UCSD-AML1 (cell line): ENCODE measurements at regions not wholly inside any gene's neighbourhood (a gene's known extent, or its start where the extent isn't known, plus 50 kb on each side); places are given as distances from the start of the nearest gene placed in this dataset.

ENCODE experiments used
- DNase-seq: peaks from one replicate; lab custom pipeline; 2025; ENCODE audit not compliant: unreplicated experiment; lab: John Stamatoyannopoulos, UW

DNA sequence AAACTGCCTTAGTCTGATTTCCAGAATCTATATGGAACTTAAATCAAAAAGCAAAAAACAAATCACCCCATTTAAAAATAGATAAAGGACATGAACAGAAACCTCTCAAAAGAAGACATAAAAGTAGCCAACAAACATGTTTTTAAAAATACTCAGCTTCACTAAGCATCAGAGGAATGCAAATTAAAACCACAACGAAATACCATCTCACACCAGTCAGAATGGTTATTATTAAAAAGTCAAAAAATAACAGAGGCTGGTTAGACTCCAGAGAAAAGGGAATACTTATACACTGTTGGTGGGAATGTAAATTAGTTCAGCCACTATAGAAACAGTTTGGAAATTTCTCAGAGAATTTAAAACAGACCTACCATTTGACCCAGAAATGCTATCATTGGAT, 367.9 kb downstream of the ZIC4 start:
- no peak for DNase-seq

DNA sequence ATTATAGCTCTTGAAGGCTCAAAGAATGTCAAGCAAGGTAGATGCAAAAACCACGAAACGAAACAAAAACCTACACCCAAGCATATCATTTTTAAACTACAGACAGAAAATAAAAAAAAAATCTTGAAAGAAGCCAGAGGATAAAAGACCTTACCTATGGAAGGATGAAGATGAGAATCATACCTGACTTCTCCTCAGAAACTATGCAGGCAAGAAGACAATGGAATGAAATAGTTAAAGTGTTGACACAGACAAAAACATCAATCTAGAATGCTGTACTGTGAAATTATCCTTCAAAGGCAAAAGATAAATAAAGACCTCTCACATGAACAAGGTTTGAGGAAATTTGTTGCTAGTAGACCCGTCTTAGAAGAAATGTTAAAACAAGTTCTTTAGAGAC, 372.0 kb downstream of the ZIC4 start:
- no peak for DNase-seq

DNA sequence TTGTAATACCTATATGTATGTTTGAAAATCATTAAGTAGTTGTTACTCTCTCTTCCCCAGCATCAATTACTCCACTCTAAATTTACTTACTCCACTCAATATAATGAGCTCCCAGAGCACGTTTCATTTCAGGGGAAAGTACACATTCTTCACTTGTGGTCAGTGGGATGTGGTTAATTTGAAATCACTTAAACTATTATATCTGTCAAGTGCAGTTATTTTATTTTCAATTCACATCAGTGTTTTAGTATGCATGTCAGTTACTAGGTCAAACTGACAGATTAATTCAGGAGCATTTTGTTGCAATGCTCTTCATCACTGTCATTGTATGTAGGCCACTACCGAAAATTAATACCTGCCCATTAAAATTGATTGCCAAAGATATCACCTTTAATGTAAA, 376.1 kb downstream of the ZIC4 start:
- DNase-seq: no peak

DNA sequence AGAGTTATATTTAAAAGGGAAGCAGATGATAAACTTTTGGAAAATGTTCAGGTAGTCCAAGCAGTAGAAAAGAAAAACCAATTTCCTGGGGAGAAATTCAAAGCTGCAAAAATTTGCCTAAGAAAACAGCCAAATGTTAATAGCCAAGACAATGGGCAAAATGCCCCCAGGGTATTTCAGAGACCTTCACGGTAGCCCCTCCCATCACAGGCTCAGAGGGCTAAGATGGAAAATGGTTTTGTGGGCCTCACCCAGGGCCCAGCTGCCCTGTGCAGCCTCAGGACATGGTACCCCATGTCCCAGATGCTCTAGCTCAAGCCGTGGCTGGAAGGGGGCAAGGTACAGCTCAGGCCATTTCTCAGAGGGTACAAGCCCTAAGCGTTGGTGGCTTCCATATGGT, 391.0 kb downstream of the ZIC4 start:
- no peak for DNase-seq

DNA sequence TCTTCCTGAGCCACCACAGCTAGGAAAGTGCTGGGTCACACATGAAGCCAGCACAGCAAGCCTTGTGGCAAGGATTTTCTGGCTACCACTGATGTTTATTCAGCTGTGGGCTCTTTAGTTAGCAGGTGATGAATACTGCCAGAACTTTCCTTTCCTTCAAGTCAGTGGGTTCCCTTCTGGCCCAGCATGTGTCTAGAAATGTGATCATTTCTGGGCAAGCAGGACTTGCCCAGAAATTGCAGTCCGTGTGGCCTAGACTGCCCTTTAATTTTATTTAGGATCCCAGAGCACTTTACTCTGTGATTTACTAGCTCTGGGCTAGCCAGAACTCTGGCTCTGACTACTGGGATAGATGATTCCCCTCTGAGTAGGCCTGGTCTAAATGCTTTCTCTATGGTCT, 397.5 kb downstream of the ZIC4 start:
- no peak for DNase-seq

DNA sequence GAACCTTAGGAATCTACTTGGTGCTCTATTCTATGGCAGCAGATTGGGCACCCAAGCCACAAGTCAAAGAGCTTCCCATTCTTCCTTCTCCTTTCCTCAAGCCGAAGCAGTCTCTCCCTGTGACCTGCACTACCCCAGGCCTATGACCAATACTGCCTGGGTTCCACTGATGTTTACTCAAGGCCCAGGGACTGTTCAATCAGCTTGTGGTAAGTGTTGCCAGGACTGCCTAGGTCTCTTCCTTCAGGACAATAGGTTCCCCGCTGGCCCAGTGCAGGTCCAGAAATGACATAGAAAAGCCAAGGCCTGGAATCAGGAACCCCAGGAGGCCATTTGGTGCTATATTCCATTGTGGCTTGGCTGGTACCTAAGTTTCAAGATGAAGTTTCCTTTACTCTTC, 397.9 kb downstream of the ZIC4 start:
- no peak for DNase-seq

DNA sequence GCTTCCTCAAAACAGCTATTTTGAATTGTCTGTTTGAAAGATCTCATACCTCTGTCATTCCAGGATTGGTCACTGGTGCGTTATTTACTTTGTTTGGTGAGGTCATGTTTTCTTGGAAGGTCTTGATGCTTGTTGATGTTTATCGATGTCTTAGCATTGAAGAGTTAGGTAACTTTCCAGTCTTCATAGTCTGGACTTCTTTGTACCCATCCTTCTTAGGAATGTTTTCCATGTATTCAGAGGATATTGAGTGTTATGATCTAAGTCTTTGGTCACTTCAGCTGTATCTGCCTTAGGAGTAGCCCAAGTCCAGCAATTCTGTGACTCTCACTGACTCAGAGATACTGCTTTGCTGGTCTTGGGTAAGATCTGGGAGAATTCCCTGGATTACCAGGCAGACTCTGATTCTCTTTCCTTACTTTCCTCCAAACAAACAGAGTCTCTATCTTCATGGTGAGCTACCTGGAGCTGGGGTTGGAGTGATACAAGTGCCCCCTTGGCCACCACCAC, 398.6 kb downstream of the ZIC4 start:
- no peak for DNase-seq

DNA sequence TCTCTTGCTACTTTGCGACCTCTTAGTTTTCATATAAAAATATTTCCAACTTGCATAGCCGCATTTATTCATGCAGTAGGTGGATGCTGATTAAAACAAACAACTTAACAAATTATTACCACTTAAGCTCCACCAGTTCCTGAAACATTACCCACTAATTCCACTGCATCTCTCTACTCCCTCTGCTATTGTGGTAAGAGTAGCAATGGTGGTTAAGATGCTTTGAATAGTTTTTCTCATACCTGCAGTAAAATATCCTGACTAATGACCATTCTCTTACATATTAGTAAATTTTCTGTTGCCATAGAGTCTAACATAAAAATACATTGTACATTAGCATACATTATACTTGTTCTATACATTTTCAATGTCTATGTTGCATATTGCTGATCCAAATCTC, 397.6 kb upstream of the PLSCR5 start:
- no peak for DNase-seq

DNA sequence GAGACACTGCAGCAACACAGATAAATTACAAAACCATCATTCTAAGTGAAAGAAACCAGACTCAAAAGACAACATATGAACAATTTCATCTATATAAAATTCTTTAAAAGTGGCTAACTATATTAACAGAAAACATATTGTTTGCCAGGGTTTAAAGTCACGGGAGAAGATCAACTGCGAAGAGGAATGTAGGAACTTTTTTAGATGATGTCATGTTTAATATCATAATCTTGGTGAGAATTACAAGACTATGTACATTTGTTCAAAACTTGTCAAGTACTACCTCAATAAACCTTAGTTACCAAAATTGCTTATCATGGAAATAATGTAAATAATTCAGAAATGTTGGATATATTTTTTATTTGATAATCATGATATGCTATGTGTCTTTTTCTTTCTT, 395.1 kb upstream of the PLSCR5 start:
- no peak for DNase-seq

DNA sequence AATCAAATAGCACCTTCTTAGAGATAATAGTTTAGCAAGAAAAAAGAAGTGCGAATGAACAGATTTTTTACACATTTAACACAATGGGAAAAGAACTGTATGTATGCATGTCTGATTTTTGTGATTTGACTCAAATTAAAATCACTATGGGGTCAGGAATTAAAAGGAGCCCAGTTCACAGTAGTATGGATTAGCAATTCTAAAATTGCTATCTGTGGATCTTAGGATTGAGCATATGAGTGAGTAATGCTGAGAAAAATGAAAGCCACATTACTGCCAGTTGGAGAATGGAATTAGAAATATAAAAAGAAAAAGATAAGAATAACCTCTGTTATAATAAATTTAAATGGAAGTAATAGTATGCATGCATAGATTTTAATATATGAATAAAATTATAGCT, 386.8 kb upstream of the PLSCR5 start:
- no peak for DNase-seq

DNA sequence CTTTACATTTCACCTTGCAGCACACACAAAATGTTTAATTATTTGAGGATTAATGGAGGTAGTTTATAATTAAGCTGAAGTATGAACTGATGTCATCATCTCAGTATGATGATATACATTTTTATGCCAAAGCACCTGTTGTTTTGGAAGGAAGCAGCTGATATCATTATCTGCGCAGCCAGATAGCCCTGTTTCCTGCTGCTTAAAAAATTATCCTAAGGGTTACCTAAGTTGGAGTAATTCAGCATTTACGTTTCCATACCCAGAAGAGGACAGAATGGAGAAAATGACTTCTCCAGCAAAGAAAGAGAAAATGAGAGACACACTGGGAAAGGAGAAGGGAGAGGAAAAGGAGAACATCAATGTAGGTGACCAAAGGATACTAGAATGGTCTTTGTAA, 370.3 kb upstream of the PLSCR5 start:
- no peak for DNase-seq

DNA sequence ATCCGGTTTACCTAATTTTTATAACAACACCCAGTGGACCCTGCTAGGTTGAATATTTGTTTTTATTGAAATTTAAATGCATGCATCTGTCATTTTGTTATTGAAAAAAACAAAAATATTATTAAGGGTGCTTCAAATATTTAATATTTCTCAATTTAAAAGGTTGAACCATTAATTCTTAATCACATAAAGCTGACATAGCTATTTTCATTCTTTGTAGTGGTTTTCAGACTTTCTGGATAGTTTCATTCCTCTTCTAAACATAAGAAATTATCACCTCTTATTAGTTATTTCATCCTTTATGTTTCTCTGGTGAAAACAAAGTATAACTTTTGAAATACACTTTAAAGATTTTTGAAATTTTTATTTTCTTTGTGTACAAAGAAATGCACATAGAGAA, 369.9 kb upstream of the PLSCR5 start:
- DNase-seq: no peak

DNA sequence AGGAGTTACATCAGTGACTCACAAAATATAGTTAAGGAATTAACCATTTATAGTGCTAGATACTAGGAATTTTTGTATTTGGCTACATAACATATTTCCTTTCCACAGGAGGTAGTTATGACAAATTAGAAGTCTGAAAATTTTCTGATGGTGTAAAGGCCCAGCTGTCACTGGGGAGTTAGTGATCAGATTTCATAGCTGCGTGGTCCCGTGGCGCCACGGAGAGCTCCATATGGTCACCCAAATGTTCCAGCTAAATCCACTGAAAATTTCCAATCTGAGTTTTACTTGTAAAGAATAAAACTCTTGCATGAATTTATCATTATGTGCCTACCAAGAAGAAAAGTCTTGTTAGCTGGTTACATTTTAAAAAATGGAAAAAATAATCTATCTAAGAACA, 368.9 kb upstream of the PLSCR5 start:
- DNase-seq: no peak

DNA sequence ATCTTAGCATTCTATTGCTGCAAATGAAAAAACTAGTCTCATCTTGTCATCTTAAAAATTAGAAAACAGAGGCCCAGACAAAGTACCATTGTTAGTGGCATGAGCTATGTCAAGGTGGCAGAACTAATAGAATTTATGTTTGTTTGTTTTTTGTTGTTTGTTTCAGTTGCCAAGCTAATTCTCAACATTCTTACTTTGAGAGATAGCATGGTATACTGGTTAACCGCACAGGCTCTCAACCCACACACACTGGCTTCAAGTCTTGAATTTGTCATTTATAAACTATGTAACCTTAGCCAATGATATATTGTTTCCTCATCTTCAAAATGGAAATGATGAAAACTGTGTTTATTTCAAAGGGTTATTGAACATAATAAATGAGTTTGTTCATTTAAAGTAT, 367.6 kb upstream of the PLSCR5 start:
- no peak for DNase-seq

DNA sequence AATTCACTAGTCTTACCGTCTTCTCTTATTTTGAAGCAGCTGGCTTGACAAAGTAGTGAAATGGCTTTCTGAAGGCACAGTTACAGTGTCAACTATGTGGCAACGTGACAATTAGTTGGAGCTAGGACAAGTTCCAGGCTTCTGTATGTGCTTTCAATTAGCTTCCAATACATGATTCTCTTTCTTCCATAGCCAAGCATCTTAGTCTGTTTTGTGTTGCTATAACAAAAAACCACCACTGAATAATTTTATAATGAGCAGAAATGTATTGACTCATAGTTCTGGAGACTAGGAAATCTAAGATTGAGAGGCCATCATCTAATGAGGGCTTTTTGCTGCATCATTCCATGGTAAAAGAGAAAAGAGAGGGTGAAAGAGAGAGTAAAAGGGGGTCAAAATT, 365.1 kb upstream of the PLSCR5 start:
- DNase-seq: no peak

DNA sequence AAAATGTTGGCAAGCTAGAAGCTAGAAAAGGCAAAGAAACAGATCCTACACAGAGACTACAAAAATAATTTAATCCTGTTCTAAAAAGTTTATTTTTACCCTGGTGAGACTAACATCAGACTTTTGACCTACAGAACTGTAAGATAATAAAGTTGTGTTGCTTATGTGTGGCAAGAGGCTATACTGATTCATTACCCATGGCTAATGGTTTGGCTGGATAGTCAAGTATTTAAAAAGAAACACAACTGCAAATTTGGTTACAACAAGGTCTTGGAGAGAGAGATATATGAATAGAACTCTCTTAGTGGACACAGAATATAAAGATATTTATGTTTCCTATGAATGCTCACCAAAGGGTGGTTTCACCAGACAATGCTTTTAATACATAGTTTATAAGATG, 364.2 kb upstream of the PLSCR5 start:
- no peak for DNase-seq

DNA sequence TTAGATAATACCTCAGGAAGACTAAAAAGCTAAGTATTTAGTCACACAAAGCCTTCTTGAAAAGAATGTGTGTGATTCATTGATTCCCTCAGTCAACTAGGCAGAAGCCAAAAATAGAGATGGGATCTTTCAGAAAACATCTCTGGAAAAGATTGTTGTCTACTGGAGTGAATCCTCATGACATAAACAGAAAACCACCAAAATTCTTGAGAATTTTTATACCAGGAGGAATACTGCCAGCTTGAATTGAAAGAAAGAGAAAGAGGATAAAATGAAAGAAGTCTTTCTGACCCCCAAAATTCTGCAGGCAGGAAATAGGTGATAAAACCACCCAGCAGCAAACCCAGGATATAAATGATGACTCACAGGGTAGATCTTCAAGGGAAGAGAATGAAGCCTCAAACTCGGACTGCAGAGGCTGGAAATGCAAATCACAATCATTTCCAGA, 363.1 kb upstream of the PLSCR5 start:
- DNase-seq: no peak

DNA sequence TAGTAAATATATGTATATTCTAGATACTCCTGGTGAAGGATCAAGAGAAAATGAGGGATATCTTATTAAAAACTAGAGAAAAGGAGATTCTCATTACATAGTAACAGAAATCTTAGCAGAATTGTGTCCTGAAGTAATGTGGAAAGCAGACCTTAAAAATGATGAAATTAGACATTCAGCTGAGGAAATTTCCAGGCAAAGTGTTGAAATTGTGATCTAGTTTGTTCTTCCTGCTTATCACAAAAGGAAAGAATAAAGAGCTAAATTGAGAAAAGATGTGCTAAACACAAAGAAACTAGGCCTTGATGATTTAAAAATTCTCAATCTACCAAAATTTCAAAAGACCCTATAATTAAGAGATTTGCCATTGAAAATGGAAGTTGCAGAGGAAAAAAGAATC, 362.6 kb upstream of the PLSCR5 start:
- no peak for DNase-seq

DNA sequence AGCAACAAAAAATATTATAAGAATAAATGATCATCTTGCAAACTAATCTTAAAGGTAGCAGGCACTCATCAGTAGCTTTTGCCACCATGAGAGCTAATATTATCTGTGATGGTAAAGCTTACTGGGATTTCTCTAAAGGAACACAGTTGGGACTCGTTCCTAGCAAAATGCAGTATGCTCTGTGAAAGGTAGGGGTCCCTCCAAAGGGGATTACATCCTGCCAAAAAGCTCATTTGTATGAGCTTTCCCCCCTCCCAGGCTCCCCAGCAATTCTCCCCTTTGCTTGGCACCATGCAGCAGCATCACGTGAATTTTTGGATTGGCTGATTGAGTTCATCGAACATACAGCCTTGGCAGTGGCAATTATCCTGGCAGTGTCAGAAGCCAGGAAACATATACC, 361.0 kb upstream of the PLSCR5 start:
- no peak for DNase-seq

DNA sequence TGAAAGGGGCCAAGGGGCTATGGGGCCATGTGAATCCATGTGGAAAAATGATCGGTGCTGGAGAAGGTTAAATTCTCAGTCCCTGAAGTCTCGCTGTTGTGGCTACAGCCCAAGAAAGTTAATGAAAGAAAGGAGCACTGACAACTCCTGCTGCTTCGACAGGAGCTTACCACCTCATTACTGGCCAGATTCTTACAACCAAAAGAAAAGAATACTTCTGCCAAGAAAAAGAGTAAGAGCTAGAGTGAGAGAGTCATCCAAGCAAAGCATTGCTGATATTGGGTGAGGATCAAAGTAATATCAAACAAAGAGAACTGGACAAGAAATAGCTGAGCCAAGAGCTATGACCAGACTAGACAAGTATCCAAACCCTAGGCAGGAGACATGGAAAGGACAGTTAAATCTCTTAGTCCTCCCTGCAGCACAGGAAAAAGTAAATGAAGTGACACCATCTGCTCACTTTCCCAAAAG, 348.4 kb upstream of the PLSCR5 start:
- DNase-seq: no peak

DNA sequence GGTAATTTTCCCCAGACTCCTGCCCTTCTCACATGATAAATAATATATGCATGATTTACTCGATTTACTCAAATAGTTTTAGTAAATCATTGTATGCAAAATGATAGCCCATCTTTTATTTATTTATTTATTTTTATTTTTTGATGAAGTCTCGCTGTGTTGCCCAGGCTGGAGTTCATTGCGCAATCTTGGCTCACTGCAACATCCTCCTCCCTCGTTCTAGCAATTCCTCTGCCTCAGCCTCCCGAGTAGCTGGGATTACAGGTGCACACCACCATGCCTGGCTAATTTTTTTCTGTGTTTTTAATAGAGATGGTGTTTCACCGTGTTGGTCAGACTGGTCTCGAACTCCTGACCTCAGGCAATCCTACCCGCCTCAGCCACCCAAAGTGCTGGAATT, 343.8 kb upstream of the PLSCR5 start:
- DNase-seq: no peak

DNA sequence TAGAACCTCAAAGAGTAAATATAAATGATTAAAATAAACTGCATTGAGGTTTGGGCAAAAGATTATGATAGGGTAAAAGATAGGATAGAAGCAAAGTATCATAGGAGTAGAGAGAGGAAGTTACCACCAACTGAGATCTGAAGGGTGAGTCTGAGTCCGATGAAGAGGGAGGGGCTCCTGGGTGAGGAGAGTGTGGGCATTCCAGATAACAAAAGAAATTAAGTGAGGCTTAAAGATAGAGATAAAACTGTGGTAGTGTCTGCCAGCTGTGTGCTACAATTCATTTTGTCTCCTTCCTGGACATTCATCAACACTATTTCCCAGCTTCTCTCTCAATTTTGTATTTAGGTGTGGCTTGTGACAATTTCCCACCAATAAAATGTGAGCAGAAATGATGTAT, 343.0 kb upstream of the PLSCR5 start:
- no peak for DNase-seq

DNA sequence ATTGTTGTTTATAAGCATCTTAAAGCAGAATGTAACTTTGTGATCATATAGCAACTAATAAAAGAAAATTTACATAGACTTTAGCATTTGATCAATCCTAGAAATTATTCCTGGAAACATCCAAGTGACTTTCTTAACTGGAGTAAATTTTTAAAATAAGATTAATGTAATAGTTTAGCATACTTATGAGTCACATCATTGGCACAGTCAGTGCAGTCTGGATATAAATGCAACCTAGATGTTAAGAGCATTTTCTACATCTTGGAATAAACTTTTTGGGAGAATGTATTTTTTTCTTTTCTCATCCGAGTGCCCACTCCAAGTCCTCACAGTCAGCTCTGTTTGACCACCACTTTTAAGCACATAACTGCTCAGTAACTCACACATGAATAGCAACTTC, 324.6 kb upstream of the PLSCR5 start:
- no peak for DNase-seq
